D721Med (cell line): ENCODE measurements at regions not wholly inside any gene's neighbourhood (a gene's known extent, or its start where the extent isn't known, plus 50 kb on each side); places are given as distances from the start of the nearest gene placed in this dataset.
"Not testable (repeated sequence)": the region's sequence is repeated elsewhere in the genome, so short reads cannot be mapped to it uniquely, and the experiment has no call there.

ENCODE experiments used
- DNase-seq: peaks from one replicate; pipeline ENCODE4 v3.0.0; 2011; ENCODE audit warnings: low spot score; ENCODE audit not compliant: insufficient read length
- FAIRE-seq: peaks from 2 replicates; lab custom pipeline; 2011; peaks lifted over from hg19 to GRCh38; lab: Jason Lieb, UNC
- TF ChIP-seq, protein P1 (sequence below): IDR thresholded peaks from 2 replicates; pipeline ENCODE4 v1.5.1; 2012; ENCODE audit warnings: mild to moderate bottlenecking, control low read depth; ENCODE audit not compliant: insufficient read depth; ENCODE audit errors: missing control alignments

DNA sequence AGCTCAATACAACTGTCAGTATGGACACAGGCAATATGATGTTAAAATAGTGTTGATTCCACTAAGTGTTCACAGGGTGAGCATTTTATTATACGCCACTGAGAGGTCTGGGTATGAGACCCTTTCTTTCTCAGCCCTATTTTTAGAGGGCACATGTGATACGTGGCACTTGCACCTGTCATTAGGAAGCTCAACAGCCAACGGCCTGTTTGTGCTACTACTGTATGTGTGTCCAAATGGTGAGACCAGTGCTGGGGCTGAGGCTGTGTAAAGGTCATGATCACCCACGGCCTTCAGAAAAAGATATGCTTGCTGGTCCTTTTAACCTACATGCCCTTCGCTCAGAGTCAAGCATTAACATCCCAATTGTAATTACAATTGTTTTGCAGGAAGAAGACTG, 176.2 kb downstream of the DUSP10 start:
- TF ChIP-seq, protein P1, sequence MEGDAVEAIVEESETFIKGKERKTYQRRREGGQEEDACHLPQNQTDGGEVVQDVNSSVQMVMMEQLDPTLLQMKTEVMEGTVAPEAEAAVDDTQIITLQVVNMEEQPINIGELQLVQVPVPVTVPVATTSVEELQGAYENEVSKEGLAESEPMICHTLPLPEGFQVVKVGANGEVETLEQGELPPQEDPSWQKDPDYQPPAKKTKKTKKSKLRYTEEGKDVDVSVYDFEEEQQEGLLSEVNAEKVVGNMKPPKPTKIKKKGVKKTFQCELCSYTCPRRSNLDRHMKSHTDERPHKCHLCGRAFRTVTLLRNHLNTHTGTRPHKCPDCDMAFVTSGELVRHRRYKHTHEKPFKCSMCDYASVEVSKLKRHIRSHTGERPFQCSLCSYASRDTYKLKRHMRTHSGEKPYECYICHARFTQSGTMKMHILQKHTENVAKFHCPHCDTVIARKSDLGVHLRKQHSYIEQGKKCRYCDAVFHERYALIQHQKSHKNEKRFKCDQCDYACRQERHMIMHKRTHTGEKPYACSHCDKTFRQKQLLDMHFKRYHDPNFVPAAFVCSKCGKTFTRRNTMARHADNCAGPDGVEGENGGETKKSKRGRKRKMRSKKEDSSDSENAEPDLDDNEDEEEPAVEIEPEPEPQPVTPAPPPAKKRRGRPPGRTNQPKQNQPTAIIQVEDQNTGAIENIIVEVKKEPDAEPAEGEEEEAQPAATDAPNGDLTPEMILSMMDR = no peak
- peak; percentile 48 for FAIRE-seq

DNA sequence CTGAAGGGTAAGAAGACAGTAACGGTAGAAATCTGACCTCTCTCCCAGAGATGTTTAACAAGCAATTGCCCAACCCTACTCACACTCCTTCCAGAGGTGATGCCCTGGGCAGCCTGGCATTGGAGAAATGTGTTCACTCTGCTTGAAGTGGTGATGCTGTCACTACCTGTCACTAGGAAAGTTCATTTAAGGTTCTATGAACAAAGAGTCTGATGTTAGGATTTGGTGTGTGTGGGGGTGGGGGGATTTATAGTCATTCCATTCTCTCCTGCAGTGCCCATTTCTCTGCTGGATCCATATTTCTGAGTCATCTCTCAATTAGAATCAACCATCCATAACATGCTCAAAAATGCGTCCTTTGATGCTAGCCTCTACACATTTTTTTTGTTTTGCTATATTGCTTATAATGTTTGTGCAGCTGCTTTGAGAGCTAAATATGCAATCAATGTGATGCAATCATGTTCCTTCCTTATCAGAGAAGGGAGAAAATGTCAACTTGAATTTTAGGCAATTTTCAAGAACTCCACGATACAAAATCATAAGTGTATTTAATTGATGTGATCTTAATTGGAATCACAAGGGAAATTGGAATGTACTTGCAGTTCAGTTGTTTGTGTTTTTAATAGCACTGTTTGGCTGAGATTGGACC, 173.9 kb downstream of the DUSP10 start:
- TF ChIP-seq, protein P1 = no peak
- no peak for FAIRE-seq
- DNase-seq = no peak

More for the DNA sequence above, 176.2 kb downstream of the DUSP10 start:
- DNase-seq = no peak

DNA sequence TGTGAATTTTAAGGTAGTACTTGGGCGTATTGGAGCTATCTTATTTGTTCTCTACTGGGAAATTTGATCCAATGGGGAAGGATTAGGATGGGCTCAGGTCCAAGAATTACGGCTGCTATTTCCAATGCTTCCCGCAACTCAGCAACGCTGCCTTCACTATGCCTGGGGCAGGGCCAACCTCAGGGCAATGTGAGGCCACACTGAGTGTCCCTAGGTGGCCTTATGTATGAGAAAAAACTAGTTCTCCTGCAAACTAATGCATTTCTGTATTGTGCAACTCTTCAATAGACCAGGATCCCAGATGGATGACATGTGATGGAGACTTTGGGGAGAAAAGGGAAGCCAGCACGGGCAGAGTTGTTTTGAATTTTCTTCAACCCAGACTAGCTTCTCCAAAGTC, 168.1 kb downstream of the DUSP10 start:
- TF ChIP-seq, protein P1 = no peak
- DNase-seq (no peak), FAIRE-seq (no peak)

DNA sequence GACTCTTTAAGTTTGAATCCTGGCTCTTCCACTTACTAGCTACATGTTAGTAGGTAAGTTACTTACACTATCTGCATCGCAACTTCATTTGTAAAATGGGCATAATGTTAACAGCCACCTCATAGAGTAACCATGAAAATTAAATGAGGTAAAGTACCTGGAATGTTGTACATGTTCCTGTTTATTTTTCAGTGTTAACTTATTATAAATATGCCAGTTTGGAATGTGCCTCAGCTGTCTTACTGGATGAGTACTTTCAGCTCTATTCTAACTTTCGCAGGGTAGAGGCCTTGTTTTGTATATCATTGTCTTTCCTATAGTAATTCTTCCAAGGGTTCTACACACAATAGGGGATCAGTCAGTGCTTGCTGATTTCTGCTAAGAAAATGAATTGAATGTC, 167.4 kb downstream of the DUSP10 start:
- no peak for FAIRE-seq
- DNase-seq = no peak
- TF ChIP-seq, protein P1 = no peak

DNA sequence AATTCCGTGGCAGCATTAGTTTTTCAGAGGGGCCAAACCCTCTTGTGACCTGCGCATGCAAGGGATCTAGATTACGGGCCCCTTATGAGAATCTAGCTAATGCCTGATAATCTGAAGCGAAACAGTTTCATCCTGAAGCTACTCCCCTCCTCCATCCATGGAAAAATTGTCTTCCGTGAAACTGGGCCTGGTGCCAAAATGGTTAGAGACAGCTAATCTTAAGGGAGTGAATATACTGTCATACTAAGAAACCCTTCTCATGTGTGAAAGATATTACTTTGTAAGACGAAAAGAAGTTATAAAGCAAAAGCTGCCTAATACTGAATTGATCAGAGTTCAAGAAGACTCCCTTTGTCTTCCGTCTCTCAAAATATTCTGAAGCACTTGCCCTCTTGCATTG, 166.3 kb downstream of the DUSP10 start:
- DNase-seq = no peak
- FAIRE-seq = no peak
- TF ChIP-seq, protein P1 = no peak

DNA sequence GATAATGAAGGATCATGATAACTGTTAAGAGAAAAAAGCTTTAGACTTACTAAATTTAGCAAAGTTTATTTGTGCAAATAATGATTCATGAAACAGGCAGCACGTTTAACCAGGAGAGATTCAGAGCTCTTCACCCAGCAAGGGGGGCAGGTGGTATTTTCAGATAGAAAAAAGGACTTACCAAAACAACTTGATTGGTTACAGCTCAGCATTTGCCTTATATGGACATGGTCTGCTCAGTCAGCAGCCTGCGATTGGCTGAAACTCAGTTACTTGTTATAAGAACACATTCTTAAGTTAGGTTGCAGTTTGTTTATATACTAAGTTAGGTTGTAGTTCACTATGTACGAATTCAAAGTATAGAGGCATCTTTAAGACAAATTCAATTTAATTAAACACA, 165.6 kb downstream of the DUSP10 start:
- TF ChIP-seq, protein P1 = no peak
- no peak for DNase-seq
- no peak for FAIRE-seq

DNA sequence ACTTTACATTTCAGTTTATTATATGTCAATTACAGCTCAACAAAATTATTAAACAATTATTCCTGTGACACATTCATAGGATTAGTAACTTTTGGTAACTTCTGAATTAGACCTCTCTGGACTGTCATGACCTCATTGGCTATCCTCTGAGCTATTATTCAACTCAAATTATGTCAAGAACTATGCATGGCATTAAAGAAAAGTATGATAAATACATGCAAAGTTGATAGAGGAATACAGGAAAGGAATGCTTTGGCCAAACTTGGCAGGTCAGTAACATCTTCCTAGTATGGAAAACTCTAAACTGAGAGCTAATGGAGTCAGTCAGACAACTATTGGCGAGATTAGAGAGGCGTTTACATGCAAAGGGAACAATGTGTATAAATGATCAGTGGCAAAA, 158.4 kb downstream of the DUSP10 start:
- DNase-seq (no peak), FAIRE-seq (peak; percentile 63)
- TF ChIP-seq, protein P1 = no peak

DNA sequence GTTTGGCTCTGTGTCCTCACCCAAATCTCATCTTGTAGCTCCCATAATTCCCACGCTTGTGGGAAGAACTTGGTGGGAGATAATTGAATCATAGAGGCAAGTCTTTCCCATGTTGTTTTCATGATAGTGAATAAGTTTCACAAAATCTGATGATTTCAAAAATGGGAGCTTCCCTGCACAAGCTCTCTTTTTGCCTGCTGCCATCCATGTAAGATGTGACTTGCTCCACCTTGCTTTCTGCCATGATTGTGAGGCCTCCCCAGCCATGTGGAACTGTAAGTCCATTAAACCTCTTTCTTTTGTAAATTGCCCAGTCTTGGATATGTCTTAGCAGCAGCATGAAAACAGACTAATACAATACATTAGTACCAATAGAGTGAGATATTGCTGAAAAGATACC, 154.9 kb downstream of the DUSP10 start:
- not testable (repeated sequence) for FAIRE-seq, DNase-seq

DNA sequence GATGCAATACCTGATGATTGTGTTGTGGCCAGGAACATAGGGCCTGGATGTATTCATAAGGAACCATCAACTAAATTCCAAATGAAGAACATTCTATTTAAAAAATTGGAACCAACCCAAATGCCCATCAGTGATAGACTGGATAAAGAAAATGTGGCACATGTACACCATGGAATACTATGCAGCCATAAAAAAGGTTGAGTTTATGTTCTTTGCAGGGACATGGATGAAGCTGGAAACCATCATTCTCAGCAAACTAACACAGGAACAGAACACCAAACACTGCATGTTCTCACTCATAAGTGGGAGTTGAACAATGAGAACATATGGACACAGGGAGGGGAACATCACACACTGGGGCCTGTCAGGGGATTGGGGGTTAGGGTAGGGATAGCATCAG, 150.6 kb downstream of the DUSP10 start:
- FAIRE-seq, DNase-seq: not testable (repeated sequence)
